NCI-H1694 (cell line): ENCODE measurements at regions not wholly inside any gene's neighbourhood (a gene's known extent, or its start where the extent isn't known, plus 50 kb on each side); places are given as distances from the start of the nearest gene placed in this dataset.

Experiments
- DNase-seq: peaks from one replicate; lab custom pipeline; 2025; lab: John Stamatoyannopoulos, UW

DNA sequence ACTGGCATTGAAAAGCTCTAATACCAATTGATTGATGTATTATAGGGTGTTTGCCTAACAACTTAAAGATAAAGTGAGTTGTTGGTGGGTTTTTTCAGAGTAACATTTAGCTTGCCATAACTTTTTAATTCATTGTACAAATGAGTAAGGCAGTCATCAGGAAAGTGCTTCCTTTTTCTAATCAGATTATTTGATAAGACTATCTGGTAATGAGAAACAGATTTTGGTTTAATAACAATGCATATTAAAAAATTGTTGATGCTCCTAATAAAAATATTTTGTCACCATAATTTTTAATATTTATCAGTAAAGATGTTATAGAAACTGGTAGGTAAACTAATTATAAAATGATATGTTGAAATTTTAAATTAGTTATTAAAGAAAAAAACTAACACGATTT lies 51.3 kb downstream of the BLTP1 start:
- DNase-seq: no peak

DNA sequence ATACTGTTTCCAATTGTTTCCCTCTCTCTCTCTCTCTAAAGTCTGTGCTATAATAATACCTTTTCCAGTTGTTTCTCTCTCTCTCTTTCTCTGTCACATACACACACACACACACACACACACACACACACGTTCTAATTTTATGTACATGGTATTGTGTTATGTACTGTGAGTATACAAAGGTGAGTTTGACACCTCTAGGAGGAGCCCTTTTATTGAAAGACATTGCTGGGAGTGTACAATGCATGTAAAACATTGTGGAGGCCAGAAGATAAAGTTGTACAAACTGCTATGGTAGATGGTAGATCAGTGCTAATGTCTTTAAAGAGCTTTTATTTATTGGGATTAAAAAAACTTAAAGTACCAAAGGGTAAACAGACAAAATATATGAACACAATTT lies 53.6 kb downstream of the BLTP1 start:
- no peak for DNase-seq

DNA sequence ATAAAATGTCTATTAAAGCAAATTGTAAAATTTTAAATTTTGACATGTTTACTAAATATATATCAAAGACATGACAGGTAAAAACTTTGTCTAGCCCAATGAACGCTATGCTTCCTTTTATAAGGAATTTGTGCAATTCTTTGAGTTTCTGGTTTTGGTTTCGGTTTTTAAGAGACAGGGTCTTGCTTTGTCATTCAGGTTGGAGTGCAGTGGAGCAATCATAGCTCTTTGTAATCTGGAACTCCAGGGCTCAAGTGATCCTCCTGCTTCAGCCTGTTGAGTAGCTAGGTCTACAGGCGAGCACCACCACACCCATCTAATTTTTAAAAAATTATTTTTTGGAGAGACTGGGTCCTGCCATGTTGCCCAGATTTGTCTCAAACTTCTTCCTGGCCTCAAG lies 60.7 kb downstream of the BLTP1 start:
- DNase-seq: no peak

GRCh38 chr4:122218762-122219161 lies 66.6 kb downstream of the BLTP1 start:
- DNase-seq: no peak

DNA sequence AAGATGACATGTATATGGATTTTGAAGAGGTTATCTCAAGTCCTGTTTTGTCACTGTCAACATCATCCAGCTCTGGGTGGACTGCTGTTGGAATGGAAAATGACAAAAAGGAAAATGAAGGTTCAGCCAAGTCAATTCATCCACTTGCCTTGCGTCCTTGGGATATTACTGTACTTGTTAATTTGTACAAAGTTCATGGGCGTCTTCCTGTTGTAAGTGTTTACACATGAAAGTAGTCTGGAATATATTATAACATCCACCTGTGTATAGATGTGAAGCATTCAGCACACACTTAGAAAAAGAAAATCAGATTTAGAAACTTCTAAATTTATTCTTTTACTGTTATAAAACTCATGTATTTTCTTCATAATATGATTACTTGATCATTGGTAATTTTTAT lies 67.2 kb downstream of the BLTP1 start:
- no peak for DNase-seq

DNA sequence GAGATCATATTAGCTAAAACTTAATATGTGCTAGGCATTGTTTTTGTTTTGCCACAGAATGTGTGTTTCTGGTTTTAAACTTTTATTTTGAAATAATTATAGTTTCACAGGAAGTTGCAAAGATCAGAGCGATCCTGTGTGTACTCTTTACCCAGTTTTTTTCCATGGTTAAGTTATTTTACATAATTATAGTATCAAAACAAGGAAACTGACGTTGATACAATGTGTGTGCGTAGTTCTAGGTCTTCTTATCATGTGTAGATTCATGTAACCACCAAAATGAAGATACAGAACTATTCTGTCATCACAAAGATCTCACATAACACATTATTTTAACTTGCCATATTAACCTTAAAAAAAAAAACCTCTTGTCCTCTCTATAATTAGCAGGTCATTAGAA lies 69.2 kb downstream of the BLTP1 start:
- DNase-seq: no peak

- DNase-seq: no peak
Measured at GRCh38 chr4:122224348-122224747, 72.2 kb downstream of the BLTP1 start.

DNA sequence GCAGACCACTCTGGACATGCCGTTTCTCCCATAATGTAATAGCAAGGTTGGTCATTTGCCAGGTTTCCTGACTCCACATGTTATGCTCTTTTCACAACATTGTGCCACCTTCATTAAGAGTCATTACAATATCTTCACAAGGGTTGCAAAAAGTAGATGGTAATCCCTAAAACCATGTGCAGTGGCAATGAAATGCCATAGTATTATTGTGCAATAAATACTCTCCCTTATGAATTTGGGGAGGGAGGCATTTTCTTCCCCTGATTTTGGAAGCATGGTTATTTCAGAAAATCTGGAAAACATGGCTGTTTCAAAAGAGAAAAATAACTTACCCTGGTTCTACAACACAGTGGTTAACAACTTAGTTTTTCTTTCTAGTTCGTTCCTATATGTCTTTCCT lies 75.1 kb downstream of the BLTP1 start:
- no peak for DNase-seq

DNA sequence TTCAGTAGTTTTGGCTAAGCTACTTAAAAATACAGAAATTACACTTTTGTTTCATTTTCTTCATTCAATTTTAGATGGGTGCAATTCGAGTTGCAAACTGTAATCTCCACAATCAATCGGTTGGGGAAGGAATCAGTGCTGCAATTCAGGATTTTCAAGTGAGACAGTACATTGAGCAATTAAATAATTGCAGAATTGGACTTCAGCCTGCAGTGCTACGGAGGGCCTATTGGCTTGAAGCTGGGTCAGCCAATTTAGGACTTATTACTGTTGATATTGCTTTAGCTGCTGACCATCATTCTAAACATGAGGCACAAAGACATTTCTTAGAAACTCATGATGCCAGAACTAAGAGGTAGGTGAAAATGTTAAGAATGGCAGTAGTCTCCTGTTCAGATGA lies 77.7 kb downstream of the BLTP1 start:
- DNase-seq: no peak

DNA sequence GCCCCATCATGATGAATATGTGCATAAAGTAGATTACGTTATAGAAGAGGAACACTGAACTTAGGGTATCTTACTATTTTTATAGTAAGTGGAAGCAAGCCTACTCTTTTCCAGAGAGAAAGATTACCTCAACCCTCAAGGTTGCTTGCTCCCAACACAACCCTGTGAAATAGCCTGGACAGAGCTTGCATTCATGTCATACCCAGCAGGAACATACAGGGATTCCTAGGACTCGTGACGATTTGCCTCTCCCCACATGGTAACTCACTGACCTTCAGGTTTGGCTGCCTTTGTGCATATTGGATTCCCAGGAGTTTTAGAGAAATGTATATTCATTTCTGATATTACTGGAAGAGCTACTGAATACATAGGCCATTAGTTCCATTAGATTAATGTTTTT lies 80.5 kb downstream of the BLTP1 start:
- DNase-seq: no peak

DNA sequence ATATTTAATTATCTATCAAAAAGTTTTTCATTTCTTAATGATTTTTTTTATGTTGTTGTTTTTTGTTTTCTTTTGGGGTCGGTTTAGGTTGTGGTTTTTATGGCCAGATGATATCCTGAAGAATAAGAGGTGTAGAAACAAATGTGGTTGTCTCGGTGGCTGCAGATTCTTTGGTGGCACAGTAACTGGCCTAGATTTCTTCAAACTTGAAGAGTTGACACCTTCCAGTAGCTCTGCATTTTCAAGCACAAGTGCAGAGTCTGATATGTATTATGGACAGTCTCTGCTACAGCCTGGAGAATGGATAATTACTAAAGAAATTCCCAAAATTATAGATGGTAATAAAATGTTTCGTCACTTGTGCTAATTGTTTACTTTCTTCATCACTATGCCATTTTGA lies 82.6 kb downstream of the BLTP1 start:
- DNase-seq: no peak

GRCh38 chr4:122243785-122244184 lies 91.7 kb downstream of the BLTP1 start:
- no peak for DNase-seq

GRCh38 chr4:122244764-122245163 lies 92.6 kb downstream of the BLTP1 start:
- no peak for DNase-seq

DNA sequence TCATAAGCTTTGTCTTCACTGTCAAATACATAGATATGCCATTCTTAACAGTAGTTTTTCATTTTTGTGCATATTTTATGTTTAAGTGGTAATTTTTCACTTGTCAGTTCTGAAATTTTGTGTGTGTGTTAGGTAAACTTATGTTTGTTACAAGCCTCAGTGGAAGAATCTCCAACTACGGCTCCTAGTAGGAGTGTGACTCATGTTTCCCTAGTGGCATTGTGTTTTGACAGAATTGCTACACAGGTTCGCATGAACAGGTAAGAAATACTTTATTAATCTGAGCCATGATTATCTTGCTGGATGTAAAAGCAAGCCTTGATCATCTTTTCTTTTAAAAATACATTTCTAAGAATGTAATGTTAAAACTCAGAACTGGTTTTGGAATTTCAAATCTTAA lies 94.4 kb downstream of the BLTP1 start:
- no peak for DNase-seq

GRCh38 chr4:122249357-122249756 lies 97.2 kb downstream of the BLTP1 start:
- no peak for DNase-seq

- DNase-seq: no peak
Measured at GRCh38 chr4:122252584-122252983, 100.5 kb downstream of the BLTP1 start.

- no peak for DNase-seq
Measured at GRCh38 chr4:122259849-122260248, 107.7 kb downstream of the BLTP1 start.

DNA sequence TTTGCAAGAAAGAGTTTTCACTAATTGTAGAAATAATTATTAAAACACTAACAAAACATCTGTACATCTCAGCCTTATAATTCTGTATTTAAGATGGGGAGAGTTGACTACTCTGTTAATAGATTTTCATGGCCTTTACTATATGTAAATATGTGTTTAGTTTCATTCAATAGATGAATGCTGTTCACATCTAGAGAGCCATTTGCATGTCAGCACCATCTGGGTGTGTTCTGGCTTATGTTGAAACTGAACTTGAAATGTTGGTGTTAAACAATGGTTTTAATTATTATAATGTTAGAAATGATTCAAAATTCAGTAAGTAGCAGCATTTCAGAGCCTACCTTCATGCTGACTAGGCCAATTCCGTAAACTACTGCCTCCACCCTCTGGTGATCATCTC lies 102.5 kb upstream of the ADAD1 start:
- DNase-seq: no peak

- no peak for DNase-seq
Measured at GRCh38 chr4:122278976-122279375, 99.8 kb upstream of the ADAD1 start.

DNA sequence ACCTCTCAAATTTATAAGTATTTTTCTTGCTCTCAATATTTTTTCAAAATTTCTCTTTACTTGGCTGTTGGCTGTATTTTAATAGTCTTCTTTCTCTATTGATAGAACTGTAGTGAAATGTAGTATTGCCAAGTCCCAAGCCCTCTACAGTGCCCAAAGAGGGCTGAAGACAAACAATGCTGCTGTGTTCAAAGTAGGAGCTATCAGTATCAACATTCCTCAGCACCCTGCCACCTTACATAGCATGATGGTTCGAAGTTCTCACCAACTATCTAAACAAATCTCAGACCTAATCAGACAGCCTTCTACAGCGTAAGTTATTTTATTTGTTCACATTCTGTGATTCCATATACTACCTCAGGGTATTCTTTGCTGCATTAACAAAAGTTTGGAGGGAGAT lies 99.1 kb upstream of the ADAD1 start:
- no peak for DNase-seq

- no peak for DNase-seq
Measured at GRCh38 chr4:122285285-122285684, 93.5 kb upstream of the ADAD1 start.

DNA sequence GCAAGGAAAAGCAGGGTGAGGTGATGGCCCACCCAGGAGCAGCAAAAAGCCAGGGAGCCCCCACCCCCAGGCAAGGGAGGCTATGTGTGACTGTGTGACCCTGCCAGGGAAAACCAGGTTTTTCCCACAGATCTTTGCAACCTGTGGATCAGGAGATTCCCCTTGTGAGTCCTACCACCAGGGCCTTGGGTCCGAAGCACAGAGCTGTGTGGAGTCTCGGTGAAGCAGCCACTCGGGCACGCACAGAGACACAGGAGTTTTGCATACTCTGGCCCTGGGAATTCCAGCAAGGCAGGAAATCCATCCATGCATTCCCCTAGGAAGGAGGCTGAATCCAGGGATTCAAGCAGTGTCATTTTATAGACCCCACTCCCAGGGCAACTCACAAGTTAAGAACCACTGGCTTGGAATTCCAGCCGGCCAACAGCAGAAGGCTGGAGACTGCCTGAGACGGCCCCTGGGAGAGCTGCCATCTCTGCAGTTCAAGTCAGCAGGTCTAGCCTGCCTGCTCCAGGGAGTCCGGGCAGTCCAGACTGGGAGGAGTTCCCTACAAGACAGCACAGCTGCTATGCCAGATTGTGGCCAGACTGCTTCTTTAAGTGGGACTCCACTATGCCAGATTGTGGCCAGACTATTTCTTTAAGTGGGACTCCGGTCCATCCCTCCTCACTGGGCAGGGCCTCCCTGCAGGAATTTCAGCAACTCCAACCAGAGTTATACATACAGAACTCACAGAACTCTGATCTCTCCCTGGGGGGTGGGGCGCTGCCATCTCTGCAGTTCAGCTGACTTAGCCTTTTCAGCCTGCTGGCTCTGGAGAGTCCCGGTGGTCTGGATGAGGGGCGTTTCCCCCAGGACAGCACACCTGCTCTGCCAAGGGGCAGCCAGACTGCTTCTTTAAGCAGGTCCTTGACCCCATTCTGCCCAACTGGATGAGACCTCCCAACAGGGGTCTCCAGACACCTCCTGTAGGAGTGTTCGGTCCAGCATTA lies 85.1 kb upstream of the ADAD1 start:
- DNase-seq: no peak

DNA sequence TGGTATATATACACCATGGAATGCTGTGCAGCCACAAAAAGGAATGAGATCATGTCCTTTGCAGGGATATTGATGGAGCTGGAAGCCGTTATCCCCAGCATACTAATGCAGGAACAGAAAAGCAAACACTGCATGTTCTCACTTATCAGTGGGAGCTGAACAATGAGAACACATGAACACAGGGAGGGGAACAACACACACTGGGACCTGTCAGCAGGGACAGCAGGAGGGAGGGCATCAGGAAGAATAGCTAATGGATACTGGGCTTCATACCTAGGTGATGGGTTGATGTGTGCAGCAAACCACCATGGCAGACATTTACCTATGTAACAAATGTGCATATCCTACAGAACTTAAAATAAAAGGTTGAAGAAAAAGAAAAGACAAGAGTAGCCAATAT lies 81.1 kb upstream of the ADAD1 start:
- DNase-seq: no peak

DNA sequence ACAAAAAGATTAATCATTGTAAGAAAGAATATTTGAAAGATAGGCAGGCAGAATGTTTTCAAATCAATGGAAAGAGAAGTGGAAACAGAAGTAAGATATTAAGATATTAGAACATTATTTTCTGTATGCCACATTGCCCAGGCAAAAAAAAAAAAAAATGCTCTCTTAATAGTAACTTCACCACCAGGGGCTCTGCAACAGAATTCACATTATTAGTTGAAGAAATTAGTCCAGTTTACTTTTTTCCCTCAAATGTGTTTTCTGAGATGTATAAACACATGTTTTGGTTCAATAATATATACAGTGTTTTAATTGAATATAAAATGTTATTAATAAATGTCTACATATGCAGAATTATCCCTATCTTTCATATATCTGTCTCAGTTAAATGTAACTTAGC lies 78.0 kb upstream of the ADAD1 start:
- no peak for DNase-seq
